GM06990 (cell line): ENCODE measurements at regions not wholly inside any gene's neighbourhood (a gene's known extent, or its start where the extent isn't known, plus 50 kb on each side); places are given as distances from the start of the nearest gene placed in this dataset.

ENCODE experiments used
- DNase-seq: peaks from one replicate; pipeline ENCODE4 v3.0.0-alpha.2; 2011; ENCODE audit not compliant: insufficient read length; ENCODE audit errors: extremely low read depth
- H3K27me3 ChIP-seq: replicated peaks from 2 replicates; pipeline ENCODE4 v1.6.0; 2011; ENCODE audit warnings: low read length; ENCODE audit not compliant: control insufficient read depth, insufficient read depth
- H3K36me3 ChIP-seq: 2 replicates; pipeline ENCODE4 v1.5.1; 2011; ENCODE audit warnings: low read length; ENCODE audit not compliant: control insufficient read depth, insufficient read depth
- H3K4me3 ChIP-seq: replicated peaks from 2 replicates; pipeline ENCODE4 v1.5.1; 2011; ENCODE audit warnings: low read depth, mild to moderate bottlenecking, control low read depth, low read length
- TF ChIP-seq, protein P1 (sequence below): IDR thresholded peaks from 2 replicates; pipeline ENCODE4 v1.5.1; 2011; ENCODE audit warnings: low read length, control low read depth, mild to moderate bottlenecking, inconsistent platforms; ENCODE audit not compliant: insufficient read depth, poor library complexity, severe bottlenecking

DNA sequence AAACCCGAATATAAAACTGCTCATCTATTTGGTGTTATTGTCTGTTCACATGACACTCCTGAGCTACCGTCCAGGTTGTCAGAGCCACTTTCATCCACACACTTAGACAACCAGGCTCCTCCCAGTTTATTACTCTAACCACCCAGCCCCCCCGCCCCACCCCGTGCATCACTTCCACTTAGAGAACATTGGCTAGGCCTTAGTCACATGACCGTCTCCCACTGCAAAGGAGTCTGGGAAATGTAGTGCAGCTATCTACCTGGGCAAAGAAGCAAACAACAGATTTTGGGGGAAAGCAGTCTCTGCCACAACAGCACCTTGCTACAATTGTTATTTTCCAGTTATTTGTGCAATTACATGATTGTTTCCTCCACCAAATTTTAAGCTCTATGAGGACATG is 57.6 kb upstream of the RBPJ start:
- Histone ChIP-seq H3K4me3 (no peak overlapping the region), H3K36me3 (no peaks in the 10 kb centered on the region), H3K27me3 (no peaks in the 10 kb centered on the region)
- TF ChIP-seq, protein P1, sequence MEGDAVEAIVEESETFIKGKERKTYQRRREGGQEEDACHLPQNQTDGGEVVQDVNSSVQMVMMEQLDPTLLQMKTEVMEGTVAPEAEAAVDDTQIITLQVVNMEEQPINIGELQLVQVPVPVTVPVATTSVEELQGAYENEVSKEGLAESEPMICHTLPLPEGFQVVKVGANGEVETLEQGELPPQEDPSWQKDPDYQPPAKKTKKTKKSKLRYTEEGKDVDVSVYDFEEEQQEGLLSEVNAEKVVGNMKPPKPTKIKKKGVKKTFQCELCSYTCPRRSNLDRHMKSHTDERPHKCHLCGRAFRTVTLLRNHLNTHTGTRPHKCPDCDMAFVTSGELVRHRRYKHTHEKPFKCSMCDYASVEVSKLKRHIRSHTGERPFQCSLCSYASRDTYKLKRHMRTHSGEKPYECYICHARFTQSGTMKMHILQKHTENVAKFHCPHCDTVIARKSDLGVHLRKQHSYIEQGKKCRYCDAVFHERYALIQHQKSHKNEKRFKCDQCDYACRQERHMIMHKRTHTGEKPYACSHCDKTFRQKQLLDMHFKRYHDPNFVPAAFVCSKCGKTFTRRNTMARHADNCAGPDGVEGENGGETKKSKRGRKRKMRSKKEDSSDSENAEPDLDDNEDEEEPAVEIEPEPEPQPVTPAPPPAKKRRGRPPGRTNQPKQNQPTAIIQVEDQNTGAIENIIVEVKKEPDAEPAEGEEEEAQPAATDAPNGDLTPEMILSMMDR: no peak
- DNase-seq: peak; percentile 18

GRCh38 chr4:26264109-26264508 is 56.7 kb upstream of the RBPJ start:
- TF ChIP-seq, protein P1: no peak
- Histone ChIP-seq H3K27me3 (no peaks in the 10 kb centered on the region), H3K4me3 (no peak overlapping the region), H3K36me3 (no peaks in the 10 kb centered on the region)
- DNase-seq: no peak

DNA sequence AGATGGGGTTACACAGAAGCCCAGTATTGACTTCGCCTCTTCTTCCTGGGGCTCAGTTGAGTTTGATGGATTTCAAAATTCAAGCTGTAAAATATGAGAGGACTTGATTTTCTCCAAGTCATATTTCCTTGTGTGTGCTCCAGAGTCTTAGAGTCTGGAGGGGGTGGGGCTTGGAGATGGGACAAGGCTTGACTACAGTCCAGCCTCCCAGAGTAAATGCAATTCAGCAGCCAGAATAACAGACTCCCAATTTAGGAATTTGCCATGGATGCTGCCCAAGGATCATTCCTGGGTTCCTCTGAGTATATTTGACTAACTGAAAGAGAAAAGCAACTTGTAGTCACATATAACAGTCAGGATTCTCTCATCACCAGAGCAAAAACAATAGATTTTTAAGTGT is 53.7 kb upstream of the RBPJ start:
- DNase-seq: no peak
- no peaks in the 10 kb centered on the region for H3K36me3 ChIP-seq

GRCh38 chr4:26268246-26268645 is 52.6 kb upstream of the RBPJ start:
- no peaks in the 10 kb centered on the region for H3K36me3 ChIP-seq
- DNase-seq: no peak
- TF ChIP-seq, protein P1: no peak
- H3K4me3 ChIP-seq: no peak overlapping the region
- H3K27me3 ChIP-seq: no peaks in the 10 kb centered on the region

More for the DNA sequence above, 53.7 kb upstream of the RBPJ start:
- no peaks in the 10 kb centered on the region for H3K27me3 ChIP-seq
- H3K4me3 ChIP-seq: no peak overlapping the region
- TF ChIP-seq, protein P1: no peak

DNA sequence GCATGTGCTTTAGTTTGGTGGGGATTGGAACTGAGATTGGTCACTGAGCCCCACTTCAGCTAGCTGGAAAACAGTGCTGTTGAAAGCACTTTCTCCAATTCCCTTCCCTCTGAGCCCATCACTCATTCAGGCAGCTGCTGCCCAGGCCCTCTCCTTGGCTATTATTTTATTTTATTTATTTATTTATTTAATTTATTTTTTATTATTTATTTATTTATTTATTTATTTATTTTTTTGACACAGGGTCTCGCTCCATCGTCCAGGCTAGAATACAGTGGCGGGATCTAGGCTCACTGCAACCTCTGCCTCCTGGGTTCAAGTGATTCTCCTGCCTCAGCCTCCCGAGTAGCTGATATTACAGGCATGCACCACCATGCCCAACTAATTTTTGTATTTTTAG is 51.8 kb upstream of the RBPJ start:
- Histone ChIP-seq H3K36me3 (no peaks in the 10 kb centered on the region), H3K4me3 (no peak overlapping the region), H3K27me3 (no peaks in the 10 kb centered on the region)
- no peak for DNase-seq
- TF ChIP-seq, protein P1: no peak
